WTC11 (cell line): ENCODE measurements at regions not wholly inside any gene's neighbourhood (a gene's known extent, or its start where the extent isn't known, plus 50 kb on each side); places are given as distances from the start of the nearest gene placed in this dataset.

ENCODE experiments used
- ATAC-seq: fragments of 200-7000 bp; cut with Tn5 transposase; 2 replicates; pipeline ENCODE4 v1.10.0; 2021; ENCODE audit warnings: mild to moderate bottlenecking, moderate library complexity
- CTCF ChIA-PET: fragments of 300-600 bp; sonication (Branson Sonifier 250); formaldehyde crosslinking; loops from one replicate; lab custom pipeline; 2021; ENCODE audit warnings: antibody characterized with exemption; lab: Charles Lee
- POLR2A ChIA-PET: fragments of 350-600 bp; sonication (Branson Sonifier 250); formaldehyde crosslinking; loops from one replicate; lab custom pipeline; 2021; ENCODE audit warnings: antibody characterized with exemption; lab: Charles Lee
- DNase-seq: peaks from one replicate; pipeline ENCODE4 v3.0.0; 2021; ENCODE audit warnings: low spot score
- H3K27ac Mint-ChIP-seq: 2 replicates; pipeline ENCODE4 v1.8.0; 2021; ENCODE audit warnings: mixed read lengths
- H3K27me3 Mint-ChIP-seq: 2 replicates; pipeline ENCODE4 v1.8.0; 2021; ENCODE audit warnings: low read depth, mild to moderate bottlenecking, moderate library complexity, mixed read lengths
- H3K36me3 Mint-ChIP-seq: 2 replicates; pipeline ENCODE4 v1.8.0; 2021; ENCODE audit warnings: mixed read lengths
- H3K4me1 Mint-ChIP-seq: 2 replicates; pipeline ENCODE4 v1.8.0; 2022; ENCODE audit warnings: mixed read lengths
- H3K4me3 Mint-ChIP-seq: 2 replicates; pipeline ENCODE4 v1.8.0; 2021; ENCODE audit warnings: mild to moderate bottlenecking, moderate library complexity, mixed read lengths
- H3K9me3 Mint-ChIP-seq: 2 replicates; pipeline ENCODE4 v1.8.0; 2021; ENCODE audit warnings: mixed read lengths
- CBFB ChIP-seq: sonication (generic); formaldehyde crosslinking; IDR thresholded peaks from 2 replicates; pipeline ENCODE4 v1.8.1; 2022; ENCODE audit warnings: mild to moderate bottlenecking, low read depth, missing genetic modification reagents
- CREM ChIP-seq: sonication (generic); formaldehyde crosslinking; IDR thresholded peaks from 2 replicates; pipeline ENCODE4 v1.8.1; 2022; ENCODE audit warnings: mild to moderate bottlenecking, missing genetic modification reagents, moderate library complexity
- FOXK1 ChIP-seq: sonication (generic); formaldehyde crosslinking; IDR thresholded peaks from 2 replicates; pipeline ENCODE4 v1.8.0; 2022; ENCODE audit warnings: mild to moderate bottlenecking, moderate library complexity, missing genetic modification reagents
- FOXP1 ChIP-seq: sonication (generic); formaldehyde crosslinking; IDR thresholded peaks from 2 replicates; pipeline ENCODE4 v1.8.0; 2022; ENCODE audit warnings: missing genetic modification reagents, mild to moderate bottlenecking, moderate library complexity, borderline replicate concordance
- GRHL2 ChIP-seq: fragments of 250-450 bp; sonication (Bioruptor Pico); IDR thresholded peaks from 2 replicates; pipeline ENCODE4 v1.8.0; 2022; ENCODE audit warnings: mild to moderate bottlenecking, moderate library complexity; ENCODE audit not compliant: insufficient replicate concordance, severe bottlenecking
- JAZF1 ChIP-seq: fragments of 250-450 bp; sonication (Bioruptor Pico); IDR thresholded peaks from 2 replicates; pipeline ENCODE4 v1.9.0; 2021; ENCODE audit warnings: moderate library complexity, mild to moderate bottlenecking, inconsistent platforms
- JUN ChIP-seq: sonication (generic); formaldehyde crosslinking; IDR thresholded peaks from 2 replicates; pipeline ENCODE4 v1.8.0; 2023; ENCODE audit warnings: mild to moderate bottlenecking, missing genetic modification reagents
- MXD4 ChIP-seq: fragments of 250-450 bp; sonication (Bioruptor Pico); IDR thresholded peaks from 2 replicates; pipeline ENCODE4 v1.8.0; 2021; ENCODE audit warnings: mild to moderate bottlenecking, moderate library complexity, borderline replicate concordance
- NFATC4 ChIP-seq: fragments of 250-450 bp; sonication (Bioruptor Pico); IDR thresholded peaks from 2 replicates; pipeline ENCODE4 v1.9.0; 2021; ENCODE audit warnings: mild to moderate bottlenecking
- NR2C2 ChIP-seq: sonication (generic); formaldehyde crosslinking; IDR thresholded peaks from 2 replicates; pipeline ENCODE4 v1.8.0; 2022; ENCODE audit warnings: mild to moderate bottlenecking, missing genetic modification reagents
- SMAD4 ChIP-seq: sonication (generic); formaldehyde crosslinking; IDR thresholded peaks from 2 replicates; pipeline ENCODE4 v1.8.0; 2022; ENCODE audit warnings: mild to moderate bottlenecking, missing genetic modification reagents
- SP1 ChIP-seq: sonication (generic); formaldehyde crosslinking; conservative IDR thresholded peaks from 2 replicates; pipeline ENCODE4 v1.8.1; 2022; ENCODE audit warnings: missing genetic modification reagents
- TEAD4 ChIP-seq: sonication (generic); formaldehyde crosslinking; IDR thresholded peaks from 2 replicates; pipeline ENCODE4 v1.8.0; 2022; ENCODE audit warnings: mild to moderate bottlenecking, missing genetic modification reagents
- ZNF121 ChIP-seq: sonication (generic); formaldehyde crosslinking; IDR thresholded peaks from 2 replicates; pipeline ENCODE4 v1.8.0; 2023; ENCODE audit warnings: missing genetic modification reagents
- ZNF138 ChIP-seq: sonication (generic); formaldehyde crosslinking; conservative IDR thresholded peaks from 2 replicates; pipeline ENCODE4 v1.8.1; 2022; ENCODE audit warnings: mild to moderate bottlenecking, moderate library complexity, missing genetic modification reagents
- ZNF219 ChIP-seq: sonication (generic); formaldehyde crosslinking; IDR thresholded peaks from 2 replicates; pipeline ENCODE4 v1.8.0; 2023; ENCODE audit warnings: missing genetic modification reagents, mild to moderate bottlenecking, borderline replicate concordance
- ZNF416 ChIP-seq: fragments of 250-450 bp; sonication (Bioruptor Pico); IDR thresholded peaks from 2 replicates; pipeline ENCODE4 v1.9.0; 2021; ENCODE audit warnings: mild to moderate bottlenecking, inconsistent platforms
- TF ChIP-seq, protein P1 (sequence below): sonication (generic); formaldehyde crosslinking; IDR thresholded peaks from 2 replicates; pipeline ENCODE4 v1.8.1; 2023; ENCODE audit warnings: mild to moderate bottlenecking, moderate library complexity, missing genetic modification reagents
- TF ChIP-seq, protein P2 (sequence below): fragments of 250-450 bp; sonication (Bioruptor Pico); IDR thresholded peaks from 2 replicates; pipeline ENCODE4 v1.9.0; 2021; ENCODE audit warnings: mild to moderate bottlenecking
- TF ChIP-seq, protein P3 (sequence below): sonication (generic); formaldehyde crosslinking; IDR thresholded peaks from 2 replicates; pipeline ENCODE4 v1.8.0; 2023; ENCODE audit warnings: mild to moderate bottlenecking, missing genetic modification reagents
- TF ChIP-seq, protein P4 (sequence below): fragments of 250-450 bp; sonication (Bioruptor Pico); IDR thresholded peaks from 2 replicates; pipeline ENCODE4 v1.9.0; 2021; ENCODE audit warnings: moderate library complexity, mild to moderate bottlenecking, inconsistent platforms, borderline replicate concordance
- TF ChIP-seq, protein P5 (sequence below): sonication (generic); formaldehyde crosslinking; IDR thresholded peaks from 2 replicates; pipeline ENCODE4 v1.8.1; 2022; ENCODE audit warnings: low read depth, missing genetic modification reagents, borderline replicate concordance
- TF ChIP-seq, protein P6 (sequence below): sonication (generic); formaldehyde crosslinking; IDR thresholded peaks from 2 replicates; pipeline ENCODE4 v1.8.0; 2022; ENCODE audit warnings: mild to moderate bottlenecking, missing genetic modification reagents
- TF ChIP-seq, protein P7 (sequence below): fragments of 250-450 bp; sonication (Bioruptor Pico); conservative IDR thresholded peaks from 2 replicates; pipeline ENCODE4 v1.9.0; 2021; ENCODE audit warnings: mild to moderate bottlenecking
- TF ChIP-seq, protein P8 (sequence below): sonication (generic); formaldehyde crosslinking; IDR thresholded peaks from 2 replicates; pipeline ENCODE4 v1.8.0; 2022; ENCODE audit warnings: missing genetic modification reagents

DNA sequence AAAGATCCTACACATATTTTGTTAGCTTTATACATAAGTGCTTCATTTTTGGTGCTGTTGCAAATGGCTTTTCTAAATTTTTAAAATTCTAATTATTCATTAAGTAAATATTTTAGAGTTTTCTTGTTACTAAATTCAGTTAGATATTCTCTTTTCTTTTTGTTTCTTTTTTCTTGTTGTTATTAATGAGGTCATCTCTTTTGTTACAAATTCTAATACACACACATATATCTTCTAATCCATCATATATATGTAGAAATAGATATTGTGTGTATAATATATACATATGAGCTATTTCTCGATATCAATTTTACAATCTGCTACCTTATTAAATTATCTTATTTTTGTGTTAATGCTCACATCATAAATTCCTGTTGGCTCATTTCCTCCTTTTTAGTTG lies 255.9 kb downstream of the GALR1 start:
- Mint-ChIP-seq H3K27me3 (no peaks in the 10 kb centered on the region), H3K4me1 (0 out of 2 replicates have a peak, but pooled peaks cover 6% of the 10 kb centered on the region), H3K36me3 (peaks cover 9% of the 10 kb centered on the region; the same call in 1 of the 2 replicates), H3K4me3 (no peak overlapping the region)
- POLR2A ChIA-PET, result no interaction called here
- no peak for ATAC-seq
- TF ChIP-seq, protein P1, sequence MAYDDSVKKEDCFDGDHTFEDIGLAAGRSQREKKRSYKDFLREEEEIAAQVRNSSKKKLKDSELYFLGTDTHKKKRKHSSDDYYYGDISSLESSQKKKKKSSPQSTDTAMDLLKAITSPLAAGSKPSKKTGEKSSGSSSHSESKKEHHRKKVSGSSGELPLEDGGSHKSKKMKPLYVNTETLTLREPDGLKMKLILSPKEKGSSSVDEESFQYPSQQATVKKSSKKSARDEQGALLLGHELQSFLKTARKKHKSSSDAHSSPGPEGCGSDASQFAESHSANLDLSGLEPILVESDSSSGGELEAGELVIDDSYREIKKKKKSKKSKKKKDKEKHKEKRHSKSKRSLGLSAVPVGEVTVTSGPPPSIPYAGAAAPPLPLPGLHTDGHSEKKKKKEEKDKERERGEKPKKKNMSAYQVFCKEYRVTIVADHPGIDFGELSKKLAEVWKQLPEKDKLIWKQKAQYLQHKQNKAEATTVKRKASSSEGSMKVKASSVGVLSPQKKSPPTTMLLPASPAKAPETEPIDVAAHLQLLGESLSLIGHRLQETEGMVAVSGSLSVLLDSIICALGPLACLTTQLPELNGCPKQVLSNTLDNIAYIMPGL, result no peak
- TF ChIP-seq SP1 (CRISPR knock-in tag) (no peak), SMAD4 (CRISPR knock-in tag) (no peak), ZNF416 (CRISPR knock-in tag) (no peak), JAZF1 (CRISPR knock-in tag) (no peak), MXD4 (CRISPR knock-in tag) (no peak), ZNF219 (no peak), FOXK1 (CRISPR knock-in tag) (no peak), ZNF138 (CRISPR knock-in tag) (no peak), NR2C2 (CRISPR knock-in tag) (no peak), TEAD4 (no peak), GRHL2 (CRISPR knock-in tag) (no peak), CREM (no peak), CBFB (no peak), NFATC4 (CRISPR knock-in tag) (no peak)
- TF ChIP-seq, protein P2, sequence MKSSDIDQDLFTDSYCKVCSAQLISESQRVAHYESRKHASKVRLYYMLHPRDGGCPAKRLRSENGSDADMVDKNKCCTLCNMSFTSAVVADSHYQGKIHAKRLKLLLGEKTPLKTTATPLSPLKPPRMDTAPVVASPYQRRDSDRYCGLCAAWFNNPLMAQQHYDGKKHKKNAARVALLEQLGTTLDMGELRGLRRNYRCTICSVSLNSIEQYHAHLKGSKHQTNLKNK, result no peak
- TF ChIP-seq, all 79 proteins: peak for 0
- peaks cover 10% of the 10 kb centered on the region for H3K9me3 Mint-ChIP-seq
- H3K27ac Mint-ChIP-seq, result no peak overlapping the region
- CTCF ChIA-PET, result no interaction called here
- no peak for DNase-seq

DNA sequence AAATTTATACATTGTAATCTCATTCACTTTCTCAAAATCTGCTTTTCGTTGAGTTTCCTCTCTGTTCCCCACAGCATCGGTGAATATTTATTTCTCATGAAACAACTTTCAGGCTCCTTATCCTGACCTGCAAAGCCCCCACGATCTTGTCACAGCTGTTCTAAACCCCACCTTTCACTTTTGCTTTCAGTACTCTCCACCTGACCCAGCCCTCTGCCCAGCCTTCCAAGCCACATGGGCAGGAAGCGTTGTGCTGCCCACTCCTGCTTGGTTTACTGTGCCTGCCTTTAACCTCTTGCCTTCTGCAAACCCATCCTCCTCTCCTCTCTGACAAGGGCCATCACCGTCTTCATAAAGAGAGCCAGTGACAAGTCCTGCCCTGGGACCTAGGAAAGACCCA lies 262.5 kb downstream of the GALR1 start:
- ChIA-PET CTCF (no interaction called here), POLR2A (no interaction called here)
- H3K4me1 Mint-ChIP-seq, result no peaks in the 10 kb centered on the region
- H3K36me3 Mint-ChIP-seq, result peaks cover 9% of the 10 kb centered on the region
- ATAC-seq (no peak), DNase-seq (no peak)
- peaks cover 16% of the 10 kb centered on the region for H3K9me3 Mint-ChIP-seq
- no peak overlapping the region for H3K27ac Mint-ChIP-seq
- H3K4me3 Mint-ChIP-seq, result no peak overlapping the region
- no peaks in the 10 kb centered on the region for H3K27me3 Mint-ChIP-seq
- TF ChIP-seq JAZF1 (CRISPR knock-in tag) (no peak), NR2C2 (CRISPR knock-in tag) (no peak), ZNF121 (no peak), FOXP1 (CRISPR knock-in tag) (no peak), JUN (CRISPR knock-in tag) (no peak)
- TF ChIP-seq, protein P3, sequence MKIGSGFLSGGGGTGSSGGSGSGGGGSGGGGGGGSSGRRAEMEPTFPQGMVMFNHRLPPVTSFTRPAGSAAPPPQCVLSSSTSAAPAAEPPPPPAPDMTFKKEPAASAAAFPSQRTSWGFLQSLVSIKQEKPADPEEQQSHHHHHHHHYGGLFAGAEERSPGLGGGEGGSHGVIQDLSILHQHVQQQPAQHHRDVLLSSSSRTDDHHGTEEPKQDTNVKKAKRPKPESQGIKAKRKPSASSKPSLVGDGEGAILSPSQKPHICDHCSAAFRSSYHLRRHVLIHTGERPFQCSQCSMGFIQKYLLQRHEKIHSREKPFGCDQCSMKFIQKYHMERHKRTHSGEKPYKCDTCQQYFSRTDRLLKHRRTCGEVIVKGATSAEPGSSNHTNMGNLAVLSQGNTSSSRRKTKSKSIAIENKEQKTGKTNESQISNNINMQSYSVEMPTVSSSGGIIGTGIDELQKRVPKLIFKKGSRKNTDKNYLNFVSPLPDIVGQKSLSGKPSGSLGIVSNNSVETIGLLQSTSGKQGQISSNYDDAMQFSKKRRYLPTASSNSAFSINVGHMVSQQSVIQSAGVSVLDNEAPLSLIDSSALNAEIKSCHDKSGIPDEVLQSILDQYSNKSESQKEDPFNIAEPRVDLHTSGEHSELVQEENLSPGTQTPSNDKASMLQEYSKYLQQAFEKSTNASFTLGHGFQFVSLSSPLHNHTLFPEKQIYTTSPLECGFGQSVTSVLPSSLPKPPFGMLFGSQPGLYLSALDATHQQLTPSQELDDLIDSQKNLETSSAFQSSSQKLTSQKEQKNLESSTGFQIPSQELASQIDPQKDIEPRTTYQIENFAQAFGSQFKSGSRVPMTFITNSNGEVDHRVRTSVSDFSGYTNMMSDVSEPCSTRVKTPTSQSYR (CRISPR knock-in tag), result no peak
- TF ChIP-seq, protein P4, sequence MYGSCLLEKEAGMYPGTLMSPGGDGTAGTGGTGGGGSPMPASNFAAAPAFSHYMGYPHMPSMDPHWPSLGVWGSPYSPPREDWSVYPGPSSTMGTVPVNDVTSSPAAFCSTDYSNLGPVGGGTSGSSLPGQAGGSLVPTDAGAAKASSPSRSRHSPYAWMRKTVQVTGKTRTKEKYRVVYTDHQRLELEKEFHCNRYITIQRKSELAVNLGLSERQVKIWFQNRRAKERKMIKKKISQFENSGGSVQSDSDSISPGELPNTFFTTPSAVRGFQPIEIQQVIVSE (CRISPR knock-in tag), result no peak
- TF ChIP-seq, protein P5, sequence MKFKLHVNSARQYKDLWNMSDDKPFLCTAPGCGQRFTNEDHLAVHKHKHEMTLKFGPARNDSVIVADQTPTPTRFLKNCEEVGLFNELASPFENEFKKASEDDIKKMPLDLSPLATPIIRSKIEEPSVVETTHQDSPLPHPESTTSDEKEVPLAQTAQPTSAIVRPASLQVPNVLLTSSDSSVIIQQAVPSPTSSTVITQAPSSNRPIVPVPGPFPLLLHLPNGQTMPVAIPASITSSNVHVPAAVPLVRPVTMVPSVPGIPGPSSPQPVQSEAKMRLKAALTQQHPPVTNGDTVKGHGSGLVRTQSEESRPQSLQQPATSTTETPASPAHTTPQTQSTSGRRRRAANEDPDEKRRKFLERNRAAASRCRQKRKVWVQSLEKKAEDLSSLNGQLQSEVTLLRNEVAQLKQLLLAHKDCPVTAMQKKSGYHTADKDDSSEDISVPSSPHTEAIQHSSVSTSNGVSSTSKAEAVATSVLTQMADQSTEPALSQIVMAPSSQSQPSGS (CRISPR knock-in tag), result no peak
- TF ChIP-seq, protein P6, sequence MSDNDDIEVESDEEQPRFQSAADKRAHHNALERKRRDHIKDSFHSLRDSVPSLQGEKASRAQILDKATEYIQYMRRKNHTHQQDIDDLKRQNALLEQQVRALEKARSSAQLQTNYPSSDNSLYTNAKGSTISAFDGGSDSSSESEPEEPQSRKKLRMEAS (CRISPR knock-in tag), result no peak
- TF ChIP-seq, protein P7, sequence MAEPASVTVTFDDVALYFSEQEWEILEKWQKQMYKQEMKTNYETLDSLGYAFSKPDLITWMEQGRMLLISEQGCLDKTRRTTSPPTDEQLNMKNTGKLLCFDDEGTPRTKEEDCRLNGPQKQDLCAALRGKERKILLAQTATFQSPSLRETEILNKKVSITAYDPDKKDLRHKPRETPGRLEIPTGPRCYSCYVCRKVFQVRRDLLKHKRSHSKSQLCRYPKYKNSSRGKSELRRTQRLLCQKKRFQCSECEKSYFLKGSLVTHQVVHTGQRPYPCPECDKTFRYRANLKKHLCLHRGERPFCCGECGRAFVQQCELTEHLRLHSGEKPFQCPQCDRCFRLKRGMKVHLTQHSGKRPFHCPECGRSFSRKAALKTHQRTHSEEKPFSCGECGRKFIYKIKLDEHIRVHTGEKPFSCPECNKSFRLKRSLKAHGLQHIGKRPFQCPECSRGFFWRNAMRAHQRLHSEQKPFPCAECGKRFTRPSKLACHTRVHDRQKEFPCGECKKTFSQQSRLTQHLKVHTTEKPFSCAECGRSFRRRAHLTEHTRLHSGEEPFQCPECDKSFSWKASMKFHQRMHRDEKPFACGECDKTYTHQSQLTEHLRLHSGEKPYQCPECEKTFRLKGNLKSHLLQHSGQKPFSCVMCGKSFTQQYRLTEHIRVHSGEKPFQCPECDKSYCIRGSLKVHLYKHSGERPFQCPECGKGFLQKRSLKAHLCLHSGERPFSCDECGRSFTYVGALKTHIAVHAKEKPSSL (CRISPR knock-in tag), result no peak
- TF ChIP-seq, protein P8, sequence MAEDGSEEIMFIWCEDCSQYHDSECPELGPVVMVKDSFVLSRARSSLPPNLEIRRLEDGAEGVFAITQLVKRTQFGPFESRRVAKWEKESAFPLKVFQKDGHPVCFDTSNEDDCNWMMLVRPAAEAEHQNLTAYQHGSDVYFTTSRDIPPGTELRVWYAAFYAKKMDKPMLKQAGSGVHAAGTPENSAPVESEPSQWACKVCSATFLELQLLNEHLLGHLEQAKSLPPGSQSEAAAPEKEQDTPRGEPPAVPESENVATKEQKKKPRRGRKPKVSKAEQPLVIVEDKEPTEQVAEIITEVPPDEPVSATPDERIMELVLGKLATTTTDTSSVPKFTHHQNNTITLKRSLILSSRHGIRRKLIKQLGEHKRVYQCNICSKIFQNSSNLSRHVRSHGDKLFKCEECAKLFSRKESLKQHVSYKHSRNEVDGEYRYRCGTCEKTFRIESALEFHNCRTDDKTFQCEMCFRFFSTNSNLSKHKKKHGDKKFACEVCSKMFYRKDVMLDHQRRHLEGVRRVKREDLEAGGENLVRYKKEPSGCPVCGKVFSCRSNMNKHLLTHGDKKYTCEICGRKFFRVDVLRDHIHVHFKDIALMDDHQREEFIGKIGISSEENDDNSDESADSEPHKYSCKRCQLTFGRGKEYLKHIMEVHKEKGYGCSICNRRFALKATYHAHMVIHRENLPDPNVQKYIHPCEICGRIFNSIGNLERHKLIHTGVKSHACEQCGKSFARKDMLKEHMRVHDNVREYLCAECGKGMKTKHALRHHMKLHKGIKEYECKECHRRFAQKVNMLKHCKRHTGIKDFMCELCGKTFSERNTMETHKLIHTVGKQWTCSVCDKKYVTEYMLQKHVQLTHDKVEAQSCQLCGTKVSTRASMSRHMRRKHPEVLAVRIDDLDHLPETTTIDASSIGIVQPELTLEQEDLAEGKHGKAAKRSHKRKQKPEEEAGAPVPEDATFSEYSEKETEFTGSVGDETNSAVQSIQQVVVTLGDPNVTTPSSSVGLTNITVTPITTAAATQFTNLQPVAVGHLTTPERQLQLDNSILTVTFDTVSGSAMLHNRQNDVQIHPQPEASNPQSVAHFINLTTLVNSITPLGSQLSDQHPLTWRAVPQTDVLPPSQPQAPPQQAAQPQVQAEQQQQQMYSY (CRISPR knock-in tag), result no peak
